ENCODE measurements at regions not wholly inside any gene's neighbourhood (a gene's known extent, or its start where the extent isn't known, plus 50 kb on each side); places are given as distances from the start of the nearest gene placed in this dataset.

GRCh38 chr2:168340931-168341330 is 93.5 kb upstream of the STK39 start:
- TF ChIP-seq EZH2phosphoT487 (IDR thresholded peaks at IDR 0.05; ENCODE audit: insufficient read depth, low read depth) (no peak), EZH2 (IDR thresholded peaks at IDR 0.05; ENCODE audit: insufficient read depth, poor library complexity, severe bottlenecking) (no peak)
